H1 (cell line): ENCODE measurements at regions not wholly inside any gene's neighbourhood (a gene's known extent, or its start where the extent isn't known, plus 50 kb on each side); places are given as distances from the start of the nearest gene placed in this dataset.

Source experiments
- CTCF ChIP-seq, 3 experiments: IDR thresholded peaks; 1 replicate in 2 of 3; 2 replicates in 1 of 3; pipeline versions ENCODE4 v1.5.1 to v1.6.1; 2011; ENCODE audit warnings: low read length in 3 of 3, mild to moderate bottlenecking in 3 of 3, inconsistent platforms in 2 of 3, low read depth in 1 of 3, moderate library complexity in 1 of 3; ENCODE audit not compliant: insufficient read depth in 1 of 3; ENCODE audit errors: control extremely low read depth in 1 of 3
- SIN3A ChIP-seq, 2 experiments: IDR thresholded peaks in 1 of 2; conservative IDR thresholded peaks in 1 of 2; 2 replicates each; pipeline ENCODE4 v1.6.1; 2011 to 2012; ENCODE audit warnings: low read length in 2 of 2, improper control_type of control experiment in 1 of 2, low read depth in 1 of 2, mild to moderate bottlenecking in 1 of 2
- SUZ12 ChIP-seq: fragments of 200-600 bp; sonication (generic); IDR thresholded peaks from 2 replicates; pipeline ENCODE4 v1.6.1; 2012; ENCODE audit warnings: mild to moderate bottlenecking, inconsistent platforms, low read length, moderate library complexity, mixed read lengths
- TAF1 ChIP-seq: IDR thresholded peaks from 2 replicates; pipeline ENCODE4 v1.6.1; 2011; ENCODE audit warnings: mild to moderate bottlenecking, low read depth, low read length
- TBP ChIP-seq: IDR thresholded peaks from 2 replicates; pipeline ENCODE4 v1.6.1; 2011; ENCODE audit warnings: low read depth, low read length, improper control_type of control experiment

- TF ChIP-seq CTCF (IDR thresholded peaks at IDR 0.05; ENCODE audit: control extremely low read depth in 1 of 3, insufficient read depth in 1 of 3, low read depth in 1 of 3, low read length in 3 of 3): no peak
- no peak for TF ChIP-seq TBP
- TF ChIP-seq SIN3A (conservative IDR thresholded peaks at IDR 0.05 in 1 of 2, IDR thresholded peaks at IDR 0.05 in 1 of 2; ENCODE audit: low read depth in 1 of 2, low read length in 2 of 2): no peak
- no peak for TF ChIP-seq TAF1
- no peak for TF ChIP-seq SUZ12
- TF ChIP-seq, all 59 proteins: peak for 0
Observed at GRCh38 chr2:238704471-238705225, 143.2 kb upstream of the TWIST2 start (continued).
